ENCODE measurements at regions not wholly inside any gene's neighbourhood (a gene's known extent, or its start where the extent isn't known, plus 50 kb on each side); places are given as distances from the start of the nearest gene placed in this dataset.

- TF ChIP-seq, protein P1, sequence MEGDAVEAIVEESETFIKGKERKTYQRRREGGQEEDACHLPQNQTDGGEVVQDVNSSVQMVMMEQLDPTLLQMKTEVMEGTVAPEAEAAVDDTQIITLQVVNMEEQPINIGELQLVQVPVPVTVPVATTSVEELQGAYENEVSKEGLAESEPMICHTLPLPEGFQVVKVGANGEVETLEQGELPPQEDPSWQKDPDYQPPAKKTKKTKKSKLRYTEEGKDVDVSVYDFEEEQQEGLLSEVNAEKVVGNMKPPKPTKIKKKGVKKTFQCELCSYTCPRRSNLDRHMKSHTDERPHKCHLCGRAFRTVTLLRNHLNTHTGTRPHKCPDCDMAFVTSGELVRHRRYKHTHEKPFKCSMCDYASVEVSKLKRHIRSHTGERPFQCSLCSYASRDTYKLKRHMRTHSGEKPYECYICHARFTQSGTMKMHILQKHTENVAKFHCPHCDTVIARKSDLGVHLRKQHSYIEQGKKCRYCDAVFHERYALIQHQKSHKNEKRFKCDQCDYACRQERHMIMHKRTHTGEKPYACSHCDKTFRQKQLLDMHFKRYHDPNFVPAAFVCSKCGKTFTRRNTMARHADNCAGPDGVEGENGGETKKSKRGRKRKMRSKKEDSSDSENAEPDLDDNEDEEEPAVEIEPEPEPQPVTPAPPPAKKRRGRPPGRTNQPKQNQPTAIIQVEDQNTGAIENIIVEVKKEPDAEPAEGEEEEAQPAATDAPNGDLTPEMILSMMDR (IDR thresholded peaks at IDR 0.05; ENCODE audit: insufficient read depth, low read length), result no peak
- DNase-seq (ENCODE audit: low read depth), result no peak
- no peak overlapping the region for H3K4me3 ChIP-seq (ENCODE audit: low read depth, low read length)
Observed at GRCh38 chr2:83534416-83534815, 924.7 kb downstream of the SUCLG1 start.

- DNase-seq (ENCODE audit: low read depth), result no peak
- no peak overlapping the region for H3K4me3 ChIP-seq (ENCODE audit: low read depth, low read length)
- TF ChIP-seq, protein P1 (IDR thresholded peaks at IDR 0.05; ENCODE audit: insufficient read depth, low read length), result no peak
Observed at GRCh38 chr2:83531206-83531826, 927.8 kb downstream of the SUCLG1 start.

- no peak for DNase-seq (ENCODE audit: low read depth)
- H3K4me3 ChIP-seq (ENCODE audit: low read depth, low read length), result no peak overlapping the region
- TF ChIP-seq, protein P1 (IDR thresholded peaks at IDR 0.05; ENCODE audit: insufficient read depth, low read length), result no peak
Observed at GRCh38 chr2:83528767-83529166, 930.3 kb downstream of the SUCLG1 start.

GRCh38 chr2:83522891-83523493 lies 936.1 kb downstream of the SUCLG1 start:
- TF ChIP-seq, protein P1 (IDR thresholded peaks at IDR 0.05; ENCODE audit: insufficient read depth, low read length), result no peak

DNA sequence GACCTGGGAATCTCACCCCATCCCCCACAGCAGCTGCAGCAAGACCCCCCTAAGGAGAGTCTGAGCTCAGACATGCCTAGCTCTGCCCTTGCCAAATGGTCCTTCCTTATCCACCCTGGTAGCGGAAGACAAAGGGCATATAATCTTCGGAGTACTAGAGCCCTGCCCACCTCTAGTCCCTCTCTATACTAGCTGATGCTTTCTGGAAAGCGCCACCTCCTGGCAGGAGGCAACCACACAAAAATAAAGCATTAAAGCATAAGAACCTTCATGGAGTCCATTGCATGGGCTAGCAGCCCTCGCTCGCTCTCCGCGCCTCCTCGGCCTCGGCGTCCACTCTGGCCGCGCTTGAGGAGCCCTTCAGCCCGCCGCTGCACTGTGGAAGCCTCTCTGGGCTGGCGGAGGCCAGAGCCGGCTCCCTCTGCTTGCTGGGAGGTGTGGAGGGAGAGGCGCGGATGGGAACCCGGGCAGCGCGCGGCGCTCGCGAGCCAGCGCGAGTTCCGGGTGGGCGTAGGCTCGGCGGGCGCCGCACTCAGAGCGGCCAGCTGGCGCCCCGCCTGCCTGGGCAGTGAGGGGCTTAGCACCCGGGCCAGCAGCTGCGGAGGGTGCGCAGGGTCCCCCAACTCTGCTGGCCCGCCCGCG lies 941.2 kb downstream of the SUCLG1 start:
- TF ChIP-seq, protein P1 (IDR thresholded peaks at IDR 0.05; ENCODE audit: insufficient read depth, low read length), result no peak
- DNase-seq (ENCODE audit: low read depth), result no peak
- no peak overlapping the region for H3K4me3 ChIP-seq (ENCODE audit: low read depth, low read length)

More at GRCh38 chr2:83522891-83523493, 936.1 kb downstream of the SUCLG1 start:
- DNase-seq (ENCODE audit: low read depth), result no peak
- H3K4me3 ChIP-seq (ENCODE audit: low read depth, low read length), result no peak overlapping the region

- TF ChIP-seq, protein P1 (IDR thresholded peaks at IDR 0.05; ENCODE audit: insufficient read depth, low read length), result no peak
- H3K4me3 ChIP-seq (ENCODE audit: low read depth, low read length), result no peak overlapping the region
- DNase-seq (ENCODE audit: low read depth), result no peak
Observed at GRCh38 chr2:83516503-83516902, 942.6 kb downstream of the SUCLG1 start.

All from fibroblast of the aortic adventitia (primary cell).